ENCODE measurements at regions not wholly inside any gene's neighbourhood (a gene's known extent, or its start where the extent isn't known, plus 50 kb on each side); places are given as distances from the start of the nearest gene placed in this dataset.

DNA sequence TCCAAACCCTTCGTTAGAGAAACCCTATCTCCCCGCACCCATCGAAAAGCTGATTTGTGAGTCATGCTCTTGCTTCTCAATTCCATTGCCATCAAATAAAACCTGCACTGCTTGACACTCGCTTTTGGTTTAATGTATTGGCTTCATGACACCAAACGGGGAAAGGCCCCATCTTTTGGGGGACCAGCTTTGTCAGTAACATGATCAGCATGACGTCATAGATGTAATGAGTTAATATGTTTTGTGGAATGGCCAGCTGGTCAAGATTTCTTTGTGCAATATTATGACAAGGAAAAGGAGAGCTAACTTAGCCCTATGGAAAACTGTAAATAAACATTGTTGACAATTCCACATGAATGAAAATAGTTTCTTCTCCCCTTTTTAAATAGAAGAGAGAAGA is 1260.5 kb upstream of the CELF2 start:
- no peak for DNase-seq

- no peak for DNase-seq
Measured at GRCh38 chr10:9759596-9759995, 1258.1 kb upstream of the CELF2 start.

DNA sequence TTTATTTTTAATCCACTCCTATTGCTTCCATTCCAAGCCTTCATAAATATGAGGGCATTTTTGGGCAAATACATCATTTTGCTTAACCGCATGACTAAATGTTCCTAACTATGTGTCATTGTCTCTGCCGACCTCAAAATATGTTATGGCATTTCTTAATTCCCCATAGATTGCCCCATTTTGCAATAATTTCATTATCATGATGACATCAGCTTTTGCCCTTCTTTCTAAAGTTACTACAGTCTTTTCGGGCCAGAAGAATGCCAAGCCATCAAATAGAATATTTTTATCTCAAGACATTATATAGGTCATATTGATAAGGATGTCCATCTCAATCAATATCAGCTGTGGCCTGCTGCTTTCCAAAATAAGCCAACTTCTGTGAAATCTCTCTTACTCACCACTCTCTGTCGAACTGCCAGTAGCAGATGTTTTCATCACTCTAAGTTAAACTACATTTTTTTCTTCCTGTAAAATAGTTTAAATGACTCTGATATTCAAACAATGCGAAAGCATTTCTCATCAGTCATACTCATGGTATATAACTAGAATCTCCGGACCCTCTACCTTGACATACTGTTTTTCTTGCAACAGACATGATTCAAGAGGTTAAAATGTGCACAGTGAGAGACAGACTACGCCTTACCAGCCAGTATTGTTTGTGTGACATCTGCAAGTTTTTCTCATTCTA is 1254.6 kb upstream of the CELF2 start:
- DNase-seq = no peak

GRCh38 chr10:9766762-9767161 is 1250.9 kb upstream of the CELF2 start:
- no peak for DNase-seq

DNA sequence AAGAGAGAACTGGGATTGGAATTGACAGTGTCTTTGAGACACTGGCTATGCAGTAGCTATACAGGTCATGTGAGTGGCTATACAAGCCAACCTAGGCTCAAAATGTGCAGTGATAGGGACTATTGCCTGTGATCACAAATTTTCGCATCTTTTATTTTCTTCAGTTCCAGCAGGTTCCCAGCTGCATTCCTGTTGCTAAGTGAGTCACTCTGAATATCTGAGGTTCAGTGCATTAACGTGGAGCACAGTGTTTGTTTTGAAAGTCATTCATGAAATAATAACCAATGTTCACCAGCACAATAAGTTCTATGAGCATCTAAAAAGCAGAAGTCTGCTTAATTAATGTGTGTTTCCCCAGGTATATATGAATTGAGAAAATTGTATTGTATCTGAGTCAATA is 1236.0 kb upstream of the CELF2 start:
- no peak for DNase-seq

DNA sequence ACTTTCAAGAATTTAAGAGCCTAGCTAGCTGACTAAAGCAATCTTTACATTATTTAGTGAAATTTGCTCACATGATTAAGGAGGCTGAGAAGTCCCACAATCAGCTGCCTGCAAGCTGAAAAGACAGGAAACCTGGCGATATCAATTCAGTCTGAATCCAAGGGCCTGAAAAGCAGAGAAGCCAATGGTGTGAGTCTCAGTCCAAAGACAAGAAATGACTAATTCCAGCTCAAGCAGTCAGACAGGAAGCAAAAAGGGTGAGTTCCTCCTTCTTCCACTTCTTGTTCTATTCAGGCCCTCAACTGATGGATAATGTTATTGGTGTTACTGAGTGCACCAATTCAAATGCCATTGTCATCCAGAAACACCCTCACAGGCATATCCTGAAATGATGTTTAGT is 1231.6 kb upstream of the CELF2 start:
- DNase-seq = no peak

DNA sequence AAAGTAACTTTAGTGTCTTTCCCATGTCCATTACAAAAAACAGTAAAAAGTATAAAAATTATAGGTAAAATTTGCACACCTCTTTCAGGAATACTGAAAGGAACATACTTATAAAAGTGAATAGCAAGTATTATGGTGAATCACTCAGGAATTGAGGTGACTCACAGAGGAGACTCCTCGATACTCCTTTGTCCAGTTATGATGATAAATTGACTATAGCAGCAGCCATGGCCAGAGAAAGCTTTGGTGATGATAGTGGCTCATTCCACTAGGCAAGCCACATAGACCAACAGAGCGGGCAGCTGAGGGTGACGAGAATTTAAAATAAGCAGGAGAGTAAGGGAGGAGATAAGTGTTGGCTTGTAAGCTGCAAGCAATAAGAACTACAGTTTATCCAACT is 1231.1 kb upstream of the CELF2 start:
- no peak for DNase-seq

- no peak for DNase-seq
Measured at GRCh38 chr10:9789996-9790395, 1227.7 kb upstream of the CELF2 start.

GRCh38 chr10:9792181-9792580 is 1225.5 kb upstream of the CELF2 start:
- no peak for DNase-seq

GRCh38 chr10:9796564-9796963 is 1221.1 kb upstream of the CELF2 start:
- DNase-seq = no peak

DNA sequence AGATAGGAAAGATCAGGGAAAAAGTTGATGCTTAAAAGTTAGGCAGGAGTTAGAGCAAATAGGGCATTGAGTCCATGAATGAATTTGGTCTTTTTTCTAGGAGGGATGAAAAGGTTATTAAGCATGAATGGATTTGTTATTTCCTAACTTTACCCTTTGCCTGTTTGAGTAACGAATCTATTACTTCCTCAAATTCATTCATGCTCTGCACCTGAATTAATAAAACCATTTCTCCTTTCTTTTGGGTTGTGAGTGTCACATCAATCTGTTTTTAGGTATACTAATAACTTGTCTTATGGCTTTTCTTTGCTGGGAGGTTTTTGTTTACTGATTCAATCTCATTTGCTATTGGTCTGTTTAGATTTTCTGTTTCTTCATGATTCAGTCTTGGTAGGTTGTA is 1217.7 kb upstream of the CELF2 start:
- no peak for DNase-seq

DNA sequence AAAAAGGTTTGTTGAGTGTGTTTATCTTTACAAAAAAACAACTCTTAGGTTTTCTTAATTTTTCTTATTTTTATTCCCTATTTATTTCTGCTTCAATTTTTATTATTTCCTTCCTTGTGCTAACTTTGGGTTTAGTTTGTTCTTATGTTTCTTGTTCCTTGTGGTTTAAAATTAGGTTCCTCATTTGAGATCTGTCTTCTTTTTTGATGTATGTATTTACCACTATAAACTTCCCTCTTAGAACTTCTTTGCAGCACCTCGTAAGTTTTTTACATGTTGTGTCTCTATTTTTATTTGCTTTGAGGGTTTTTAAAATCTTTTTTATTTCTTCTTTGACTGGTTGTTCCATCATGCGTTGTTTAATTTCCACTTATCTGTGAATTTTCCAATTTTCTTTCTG is 1217.1 kb upstream of the CELF2 start:
- DNase-seq = no peak

DNA sequence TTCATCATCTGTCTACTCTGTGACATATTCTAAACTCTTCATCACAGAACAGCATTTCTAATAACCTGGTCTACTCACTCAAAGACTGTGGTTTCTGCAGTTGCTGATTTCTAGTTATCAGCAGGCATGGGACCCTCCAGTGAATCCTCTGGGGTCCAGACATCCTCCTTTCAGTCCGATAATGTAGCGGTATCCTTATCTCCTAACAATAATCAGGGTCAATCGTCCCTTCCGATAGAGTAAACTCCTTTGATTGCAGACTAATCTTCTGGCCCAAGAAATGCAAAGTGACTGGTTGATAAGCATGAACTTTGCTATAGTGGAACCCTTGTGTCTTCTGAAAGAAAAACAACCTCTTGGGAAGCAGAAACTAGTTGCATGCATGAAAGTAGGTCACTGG is 1209.8 kb upstream of the CELF2 start:
- DNase-seq = no peak

DNA sequence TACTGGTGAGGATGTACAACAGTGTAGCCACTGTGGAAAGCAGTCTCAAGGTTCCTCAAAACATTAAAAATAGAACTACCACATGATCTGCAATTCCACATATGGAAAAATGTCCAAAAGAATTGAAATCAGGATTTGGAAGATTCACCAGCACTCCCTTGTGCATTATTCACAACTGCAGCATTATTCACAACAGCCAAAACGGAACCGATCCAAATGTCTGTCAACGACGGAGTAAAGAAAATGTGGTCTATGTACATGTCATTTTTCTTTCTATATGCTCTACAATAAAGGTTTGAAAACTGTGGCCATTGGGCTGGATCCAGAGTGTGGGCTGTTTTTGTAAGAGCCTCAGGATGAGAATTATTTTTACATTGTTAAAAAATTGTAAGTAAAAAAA is 1206.1 kb upstream of the CELF2 start:
- no peak for DNase-seq

- no peak for DNase-seq
Measured at GRCh38 chr10:9814285-9814864, 1203.3 kb upstream of the CELF2 start.

DNA sequence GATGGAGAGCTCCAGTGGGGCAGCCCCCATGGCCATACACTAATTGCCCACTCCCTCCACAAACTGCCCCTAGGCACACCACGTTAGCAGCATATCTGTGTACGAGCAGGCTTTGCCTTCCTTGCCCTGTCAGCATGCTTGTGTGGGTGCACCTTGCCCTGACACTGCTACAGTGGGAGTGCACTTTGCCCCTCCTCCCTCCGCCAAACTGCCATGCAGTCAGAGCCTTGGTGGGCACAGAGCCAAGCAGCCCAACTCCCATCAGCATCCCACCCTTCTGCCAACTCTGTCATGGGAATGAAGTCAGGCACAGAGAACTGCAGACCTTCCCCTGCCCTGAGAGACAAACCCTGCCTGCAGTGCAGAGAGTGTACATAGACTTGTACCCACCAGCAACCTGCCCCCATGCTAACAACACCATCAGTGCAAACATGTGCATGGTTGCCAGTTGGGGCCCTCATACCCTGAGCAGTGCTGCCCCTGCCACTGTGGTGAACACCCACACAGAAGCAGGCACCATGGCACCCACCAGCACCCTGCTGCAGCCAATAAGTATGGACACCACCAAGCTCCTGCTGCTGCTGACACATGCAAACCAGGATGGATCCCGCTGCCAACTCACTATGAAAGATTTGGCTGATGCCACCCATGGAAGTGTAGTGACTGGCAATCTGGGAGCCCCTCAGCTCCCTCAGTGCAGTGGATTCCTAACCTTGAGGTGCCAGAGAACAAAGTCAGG is 1197.7 kb upstream of the CELF2 start:
- DNase-seq = no peak

DNA sequence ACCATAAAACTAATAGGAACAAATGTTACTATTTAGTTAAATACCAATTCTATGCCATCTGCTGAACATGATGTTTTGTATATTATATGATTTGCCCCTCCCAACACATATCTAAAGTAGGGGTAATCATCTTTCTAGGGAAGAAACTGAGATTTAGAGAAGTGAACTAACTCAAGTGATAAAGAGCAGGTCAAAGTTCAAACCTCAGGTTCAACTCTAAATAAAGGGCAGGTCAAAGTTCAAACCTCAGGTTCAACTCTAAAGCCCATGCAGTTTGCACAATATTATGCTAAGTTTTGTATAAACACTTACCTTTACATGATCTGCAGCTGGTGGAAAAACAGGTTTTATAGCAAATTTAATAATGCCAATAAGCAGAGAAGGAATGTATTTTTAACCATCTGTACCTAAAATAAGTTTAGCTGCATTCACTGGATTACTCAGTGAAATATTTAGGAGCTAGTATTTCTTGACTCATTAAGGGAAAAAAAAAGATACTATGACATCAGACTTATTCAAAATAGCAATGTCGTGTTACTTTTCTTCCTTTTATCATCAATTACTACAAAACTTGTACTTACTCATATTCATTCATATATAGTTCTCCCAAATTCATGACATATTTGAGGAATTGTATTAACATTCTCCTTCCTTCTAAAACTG is 1194.3 kb upstream of the CELF2 start:
- DNase-seq = no peak

DNA sequence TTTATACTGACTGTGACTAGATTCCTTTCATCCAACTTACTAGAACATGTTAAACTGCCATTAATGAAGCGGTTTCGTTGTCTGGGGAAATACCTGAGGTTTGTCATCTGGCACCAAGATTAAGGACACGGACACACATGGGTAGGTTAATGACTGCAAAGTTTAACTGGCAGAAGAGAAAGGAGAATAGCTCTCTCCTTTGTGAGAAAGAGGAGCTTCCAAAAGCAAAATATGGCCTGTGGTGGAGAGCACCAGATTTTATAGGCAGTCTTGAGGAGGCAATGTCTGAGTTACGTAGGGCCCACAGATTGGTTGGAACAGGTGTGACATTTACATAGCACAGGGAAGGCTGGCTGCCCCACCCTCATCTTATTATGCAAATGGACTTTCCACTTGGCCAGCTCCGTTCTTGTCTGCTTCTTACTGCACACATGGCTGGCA is 1193.0 kb upstream of the CELF2 start:
- DNase-seq = peak; percentile 14

DNA sequence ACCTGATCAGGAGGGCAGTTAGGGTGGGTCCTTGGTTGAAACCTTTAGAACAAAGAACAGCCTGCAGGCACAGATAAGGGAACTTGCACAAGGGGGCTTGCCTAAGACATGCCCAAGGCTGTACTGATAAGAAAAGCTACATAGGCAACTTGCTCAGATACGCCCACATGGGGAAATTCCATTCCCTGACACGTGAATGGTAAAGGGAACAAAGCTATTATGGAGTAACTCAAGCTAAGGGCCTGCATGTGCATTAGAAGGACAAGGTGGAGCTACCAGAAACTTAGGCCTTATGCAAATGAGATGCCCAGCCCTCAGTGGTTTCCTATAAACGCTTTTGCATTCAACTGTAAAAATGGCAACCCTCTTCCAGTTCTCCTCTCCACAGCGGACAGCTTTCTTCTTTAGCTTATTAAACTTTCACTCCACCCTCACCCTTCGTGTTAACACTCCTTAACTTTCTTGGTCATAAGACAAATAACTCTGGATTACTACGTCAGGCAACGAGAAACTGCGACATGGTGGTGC is 1192.1 kb upstream of the CELF2 start:
- DNase-seq = no peak

DNA sequence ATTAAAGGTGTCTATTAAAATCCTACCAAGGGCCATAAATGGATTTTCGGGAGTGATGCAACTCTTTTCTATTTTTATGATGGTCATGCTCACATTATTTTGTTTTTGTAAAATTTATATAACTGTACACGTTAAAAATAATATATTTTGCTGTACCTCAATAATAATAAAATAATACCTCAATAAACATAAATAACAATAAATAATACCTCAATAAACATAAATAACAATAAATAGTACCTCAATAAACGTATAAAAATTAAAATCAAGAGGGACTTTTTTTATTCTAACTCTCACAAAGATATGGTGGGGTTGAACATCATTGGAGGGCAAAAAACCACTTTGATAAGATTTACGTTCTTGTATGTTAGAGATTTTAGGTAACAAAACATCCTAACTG is 1189.6 kb upstream of the CELF2 start:
- DNase-seq = no peak

- no peak for DNase-seq
Measured at GRCh38 chr10:9833942-9834341, 1183.7 kb upstream of the CELF2 start.

- no peak for DNase-seq
Measured at GRCh38 chr10:9834434-9834833, 1183.2 kb upstream of the CELF2 start.

GRCh38 chr10:9845075-9845474 is 1172.6 kb upstream of the CELF2 start:
- DNase-seq = no peak

GRCh38 chr10:9848278-9848677 is 1169.4 kb upstream of the CELF2 start:
- no peak for DNase-seq
